Right forelimb (tissue), 1 donor: ENCODE measurements at regions not wholly inside any gene's neighbourhood (a gene's known extent, or its start where the extent isn't known, plus 50 kb on each side); places are given as distances from the start of the nearest gene placed in this dataset.

ENCODE experiments used
- DNase-seq: peaks from one replicate; pipeline ENCODE4 v3.0.0-alpha.2; 2018

DNA sequence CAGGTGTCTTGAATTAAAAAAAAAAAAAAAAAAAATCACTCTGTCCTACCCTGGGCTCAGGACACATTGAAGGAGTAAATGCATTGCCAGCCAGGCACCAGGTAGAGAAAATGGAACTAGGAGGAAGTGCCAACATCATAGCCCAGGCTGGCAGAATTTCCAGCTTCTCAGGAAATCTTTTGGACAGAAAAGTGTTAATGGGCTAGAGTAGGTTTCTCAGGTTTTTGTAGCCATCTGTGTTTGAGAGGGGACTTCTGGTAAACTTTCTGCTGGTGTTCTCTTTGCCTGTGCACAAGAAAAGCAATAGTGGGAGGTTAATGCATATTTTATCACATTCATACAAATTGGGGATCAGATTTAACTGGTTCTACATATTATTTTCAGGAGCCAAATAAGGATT is 678.3 kb upstream of the NRSN1 start:
- DNase-seq, result no peak

DNA sequence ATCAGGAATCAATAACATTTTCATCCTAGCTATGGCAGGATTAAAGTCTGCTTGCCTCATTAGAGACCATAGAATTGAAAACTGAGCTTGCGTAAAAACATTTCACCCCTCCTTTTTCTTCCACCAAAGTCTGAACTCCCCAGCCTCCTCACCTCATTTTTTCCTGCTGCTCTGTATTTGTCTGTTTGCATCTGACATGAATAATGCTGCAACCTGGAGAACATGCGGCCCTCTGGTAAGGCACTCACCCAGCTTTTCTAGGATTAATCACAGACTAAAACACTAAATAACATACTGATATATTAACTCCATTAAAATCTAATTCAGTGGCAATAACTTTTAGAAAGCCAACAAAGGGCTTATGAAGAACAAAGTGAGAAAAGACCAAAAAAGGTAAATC is 677.7 kb upstream of the NRSN1 start:
- DNase-seq, result no peak

DNA sequence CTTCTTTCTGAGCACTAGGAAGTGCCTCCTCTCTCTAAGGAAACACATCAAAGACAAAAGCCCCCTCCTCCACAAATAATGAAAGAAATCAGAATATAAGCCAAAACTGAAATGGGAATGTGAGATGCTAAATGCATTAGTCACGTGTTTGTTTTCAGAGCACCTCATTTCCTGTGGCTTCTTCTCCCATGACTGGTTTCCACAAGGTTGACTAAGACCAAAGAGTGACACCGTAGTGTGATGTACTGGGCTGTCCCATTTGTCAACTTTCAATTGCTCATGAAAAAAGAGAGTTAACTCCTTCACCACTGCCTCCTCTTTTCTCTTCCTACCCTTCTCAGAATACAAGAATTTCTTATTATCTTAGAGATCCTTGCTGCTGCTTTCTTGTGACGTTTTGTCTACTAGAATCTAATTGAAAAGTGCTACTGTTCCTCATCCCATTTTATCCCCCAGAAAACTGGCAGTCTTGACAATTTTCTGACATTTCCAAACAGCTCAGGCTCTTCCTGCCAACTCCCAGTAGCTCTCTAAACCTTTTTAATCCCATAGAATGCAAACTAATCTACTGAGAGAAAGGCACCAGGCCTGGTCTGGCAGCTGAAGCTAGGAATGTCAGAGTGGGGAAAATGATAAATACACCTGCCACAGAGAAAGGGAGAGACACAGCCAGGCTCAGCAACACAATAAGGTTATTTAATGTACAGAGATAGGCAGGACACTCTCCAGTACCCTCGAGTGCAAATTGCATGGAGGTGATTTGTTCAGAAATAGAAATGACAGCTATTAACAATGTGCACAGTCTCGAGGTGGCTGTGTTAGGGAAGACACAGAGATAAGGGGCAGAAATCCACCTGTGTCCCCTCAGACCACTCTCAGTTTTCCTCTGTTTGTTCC is 671.7 kb upstream of the NRSN1 start:
- DNase-seq, result no peak

DNA sequence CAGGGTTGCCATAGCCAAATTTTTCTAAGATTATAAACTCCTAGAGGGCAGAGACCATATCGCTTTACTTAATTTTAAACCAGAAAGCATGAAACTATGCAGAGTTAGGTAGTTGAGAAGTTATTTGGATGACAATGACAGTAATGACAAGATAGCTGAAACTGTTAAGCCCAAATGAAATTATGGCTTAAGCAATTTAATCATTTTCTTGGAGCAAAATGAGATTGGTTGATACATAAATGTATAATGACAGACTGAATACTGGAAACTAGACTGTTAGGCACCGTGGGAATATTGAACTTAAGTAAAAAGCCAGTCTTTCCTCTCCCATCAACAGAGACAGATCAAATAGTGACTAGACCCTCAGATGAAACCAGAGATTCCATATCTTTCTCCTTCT is 670.3 kb upstream of the NRSN1 start:
- no peak for DNase-seq

DNA sequence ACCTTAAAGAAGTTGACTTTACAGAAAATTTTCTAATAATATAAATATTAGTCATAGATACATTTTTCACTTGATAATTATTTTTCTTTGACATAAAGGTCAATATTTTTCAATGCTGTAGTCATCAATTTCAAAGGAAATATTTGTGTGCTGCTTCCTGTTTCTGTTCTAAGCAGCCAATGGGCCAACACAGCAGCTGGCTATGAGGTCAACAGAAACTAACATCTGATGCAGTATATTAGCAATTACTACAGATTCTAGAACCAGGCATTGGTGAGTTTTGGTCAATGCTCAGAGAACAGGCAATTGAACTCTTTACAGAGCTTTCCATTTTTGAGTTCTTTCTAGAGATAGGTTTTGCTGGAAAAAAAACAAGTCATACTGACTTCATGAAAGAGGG is 669.6 kb upstream of the NRSN1 start:
- DNase-seq, result no peak

- DNase-seq, result no peak
These were observed 668.7 kb upstream of the NRSN1 start for GRCh38 chr6:23457321-23457720.

GRCh38 chr6:23465912-23466311 is 660.1 kb upstream of the NRSN1 start:
- no peak for DNase-seq

DNA sequence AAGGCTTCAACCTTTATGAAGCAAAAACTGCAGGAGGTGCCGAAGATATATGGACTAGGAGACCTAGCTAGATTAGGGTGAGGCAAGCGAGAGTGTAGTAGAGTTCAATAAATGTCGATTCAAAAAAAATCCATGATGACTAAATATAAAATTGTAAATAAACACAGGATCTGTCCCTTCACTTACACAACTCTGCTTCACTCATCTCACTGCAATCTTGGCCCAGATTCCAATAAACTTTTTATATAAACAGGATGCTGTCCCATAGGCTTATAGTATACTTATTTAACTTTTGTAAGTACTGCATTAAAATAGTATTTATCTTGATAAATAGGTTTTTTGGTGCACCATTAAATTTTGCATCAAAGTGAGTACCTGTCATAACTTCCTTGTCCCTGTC is 648.4 kb upstream of the NRSN1 start:
- DNase-seq, result no peak

- DNase-seq, result no peak
These were observed 647.7 kb upstream of the NRSN1 start for GRCh38 chr6:23478312-23478711.

DNA sequence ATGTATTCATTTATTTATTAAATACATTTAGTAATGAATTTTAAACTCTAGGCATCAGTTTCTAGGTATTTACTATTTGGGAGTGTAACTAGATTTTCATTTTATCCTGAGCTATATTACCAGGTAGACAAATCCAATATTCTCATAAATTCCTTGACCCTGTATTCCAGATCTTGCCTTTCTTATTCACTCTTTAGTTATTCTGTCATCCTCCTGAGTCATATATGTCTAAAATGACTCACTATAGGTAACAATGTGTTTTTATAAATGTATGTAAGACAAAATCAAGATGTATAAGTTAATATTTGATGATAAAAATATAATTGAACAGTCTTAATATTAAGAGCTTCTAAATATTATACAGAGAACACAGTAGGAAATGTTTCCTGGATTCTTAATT is 642.1 kb upstream of the NRSN1 start:
- DNase-seq, result no peak

DNA sequence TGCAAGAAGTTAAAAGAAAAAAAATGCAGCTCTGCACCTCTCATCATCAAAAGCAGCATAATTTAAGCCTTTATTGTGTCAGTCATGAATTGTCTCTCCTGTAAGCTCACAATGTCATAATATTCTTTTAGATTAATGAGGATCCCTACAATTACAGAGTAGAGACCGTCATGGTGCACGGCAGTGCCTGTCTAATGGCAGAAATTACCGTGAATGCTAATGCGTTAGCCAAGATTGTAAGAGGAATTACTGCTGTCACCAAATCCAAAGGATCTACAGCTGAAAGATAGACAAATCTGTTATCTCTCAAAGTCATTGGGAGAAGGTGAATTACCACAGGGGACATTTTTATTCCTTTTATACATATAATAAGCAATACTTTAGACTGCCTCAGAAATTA is 631.6 kb upstream of the NRSN1 start:
- DNase-seq, result no peak

DNA sequence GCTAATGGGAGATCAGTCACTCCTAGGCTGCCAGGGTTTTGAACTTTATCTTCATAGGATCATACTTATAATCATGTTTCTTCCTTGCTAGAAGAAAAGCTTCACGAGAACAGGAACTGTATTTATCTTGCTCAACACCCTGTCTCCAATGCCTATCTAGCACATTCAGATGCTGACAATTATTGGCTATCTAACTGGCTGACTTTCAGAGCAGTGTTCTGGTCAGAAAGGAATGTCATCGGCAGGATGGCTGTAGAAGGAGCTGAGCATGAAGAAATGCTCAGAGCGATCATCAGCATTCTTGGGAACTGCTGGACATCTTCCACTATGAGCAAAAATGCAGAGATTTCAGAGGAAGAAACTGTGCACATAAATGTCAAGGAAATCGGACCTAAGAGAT is 628.0 kb upstream of the NRSN1 start:
- DNase-seq, result no peak

DNA sequence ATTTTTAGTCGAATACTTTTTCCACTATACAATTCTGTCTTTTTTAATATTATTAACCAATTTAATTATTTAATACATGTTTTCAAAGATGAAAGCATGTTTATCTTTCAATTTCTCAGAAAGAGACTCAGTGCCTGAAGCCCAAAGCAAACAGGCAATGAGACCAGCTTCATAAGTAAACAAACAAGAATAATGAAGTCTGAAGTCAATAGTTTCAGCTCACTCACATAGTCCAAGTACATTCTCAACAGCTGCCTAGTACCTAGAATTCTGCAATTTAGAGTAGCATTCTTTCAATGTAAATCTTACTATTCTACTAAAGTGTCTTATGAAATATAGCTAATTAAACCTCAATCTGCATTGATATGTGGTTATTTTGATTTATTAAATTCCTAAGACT is 626.5 kb upstream of the NRSN1 start:
- DNase-seq, result no peak

- DNase-seq, result no peak
These were observed 622.8 kb upstream of the NRSN1 start for GRCh38 chr6:23503173-23503572.

- no peak for DNase-seq
These were observed 621.0 kb upstream of the NRSN1 start for GRCh38 chr6:23505026-23505425.

DNA sequence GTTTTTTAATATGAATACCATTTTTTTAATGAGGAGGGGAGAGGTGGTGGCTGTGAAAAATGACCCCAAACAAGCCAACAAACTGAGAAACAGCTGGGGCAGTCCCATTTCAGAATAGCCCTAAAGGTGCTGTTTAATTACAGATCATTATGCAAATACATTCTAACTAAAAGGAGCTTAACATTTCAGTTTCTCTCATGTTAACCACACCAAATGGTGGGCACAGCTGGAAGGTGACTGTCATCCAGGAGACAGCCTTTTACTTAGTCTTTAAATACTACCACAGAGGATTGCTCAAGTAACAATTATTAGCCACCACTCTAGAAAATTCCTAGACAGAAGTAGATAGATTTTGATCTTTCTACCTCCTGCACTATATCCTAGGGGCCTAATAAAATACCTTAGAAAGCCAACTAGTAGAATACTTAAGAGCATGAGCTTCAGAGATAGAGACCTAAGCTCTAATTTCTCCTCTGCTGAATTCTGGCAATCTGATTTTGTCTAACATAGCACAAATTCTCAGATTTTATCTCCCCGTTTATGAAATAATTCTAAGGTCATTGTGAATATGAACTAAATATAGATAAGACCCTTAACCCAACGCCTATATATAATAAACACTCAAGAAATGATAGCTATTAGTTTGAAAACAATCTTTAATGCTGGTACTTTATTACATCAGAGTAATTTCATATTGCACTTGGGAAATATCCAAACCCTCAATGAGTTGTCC is 615.1 kb upstream of the NRSN1 start:
- no peak for DNase-seq

- DNase-seq, result no peak
These were observed 614.2 kb upstream of the NRSN1 start for GRCh38 chr6:23511817-23512216.

DNA sequence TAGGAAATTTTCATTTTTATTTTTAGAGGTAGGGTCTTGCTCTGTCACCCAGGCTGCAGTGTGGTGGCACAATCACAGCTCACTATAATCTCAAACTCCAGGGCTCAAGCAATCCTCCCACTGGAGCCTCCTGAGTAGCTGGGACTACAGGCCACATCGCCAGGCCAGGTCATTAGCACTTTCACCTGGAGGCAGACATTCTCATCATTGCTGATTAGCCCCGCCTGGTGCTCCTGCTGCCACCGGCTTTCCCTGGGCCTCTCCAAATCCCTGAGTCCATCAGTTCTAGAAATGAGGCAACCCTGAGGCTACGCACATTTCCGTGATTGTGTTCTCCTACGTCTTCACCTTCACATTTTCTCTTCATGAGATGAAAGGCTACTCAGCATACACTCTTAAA is 607.7 kb upstream of the NRSN1 start:
- no peak for DNase-seq

GRCh38 chr6:23522792-23523547 is 603.0 kb upstream of the NRSN1 start:
- DNase-seq, result no peak

- DNase-seq, result no peak
These were observed 602.2 kb upstream of the NRSN1 start for GRCh38 chr6:23523771-23524170.

DNA sequence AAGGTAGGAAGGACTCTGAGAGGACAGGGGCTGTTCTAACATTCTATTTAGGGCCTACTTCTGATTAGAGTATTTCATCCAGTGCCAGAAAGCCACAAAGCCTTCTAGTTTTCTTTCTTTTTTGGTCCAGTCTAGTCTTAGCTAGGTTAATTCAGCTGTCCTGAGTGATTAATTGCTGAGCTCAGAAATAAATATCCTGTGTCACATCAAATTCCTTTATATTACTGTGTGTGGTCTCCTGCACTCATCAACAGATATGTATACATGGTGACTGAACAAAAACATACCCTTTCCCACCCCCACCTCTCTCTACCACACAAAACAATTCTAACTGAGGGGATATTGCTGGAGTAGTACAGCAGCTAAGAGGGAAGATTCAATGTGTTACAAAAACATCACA is 601.5 kb upstream of the NRSN1 start:
- no peak for DNase-seq

DNA sequence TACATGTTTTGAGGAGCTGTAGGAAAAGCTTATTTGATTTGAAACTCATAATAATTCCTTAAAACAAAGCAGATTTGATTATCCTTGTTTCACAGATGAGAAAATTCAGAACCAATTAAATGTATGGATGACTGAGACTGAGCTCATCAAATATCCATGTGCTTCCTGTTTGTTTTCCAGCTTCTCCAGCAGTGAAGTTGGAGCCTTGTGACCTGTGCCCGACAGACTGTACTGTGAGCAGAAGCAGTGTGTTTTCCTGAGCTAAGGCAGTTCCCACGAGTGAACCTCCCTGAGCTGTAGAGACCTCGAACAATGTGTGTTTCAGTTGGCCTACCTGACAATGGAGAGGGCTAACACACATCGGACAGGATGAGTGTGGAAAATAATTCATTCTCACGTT is 599.5 kb upstream of the NRSN1 start:
- DNase-seq, result no peak

DNA sequence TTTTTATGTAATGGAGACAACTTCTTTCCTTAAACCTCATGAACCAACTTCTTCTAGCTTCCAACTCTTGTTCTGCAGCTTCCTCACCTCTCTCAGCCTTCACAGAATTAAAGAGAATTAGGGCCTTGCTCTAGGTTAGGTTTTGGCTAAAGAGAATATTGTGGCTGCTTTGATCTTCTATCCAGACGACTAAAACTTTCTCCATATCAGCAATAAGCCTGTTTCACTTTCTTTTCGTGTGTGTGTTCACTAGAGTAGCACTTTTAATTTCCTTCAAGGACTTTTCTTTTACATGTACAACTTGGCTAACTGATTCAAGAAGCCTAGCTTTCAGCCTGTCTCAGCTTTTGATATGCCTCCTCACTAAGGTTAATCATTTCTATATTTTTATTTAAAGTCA is 596.1 kb upstream of the NRSN1 start:
- no peak for DNase-seq

DNA sequence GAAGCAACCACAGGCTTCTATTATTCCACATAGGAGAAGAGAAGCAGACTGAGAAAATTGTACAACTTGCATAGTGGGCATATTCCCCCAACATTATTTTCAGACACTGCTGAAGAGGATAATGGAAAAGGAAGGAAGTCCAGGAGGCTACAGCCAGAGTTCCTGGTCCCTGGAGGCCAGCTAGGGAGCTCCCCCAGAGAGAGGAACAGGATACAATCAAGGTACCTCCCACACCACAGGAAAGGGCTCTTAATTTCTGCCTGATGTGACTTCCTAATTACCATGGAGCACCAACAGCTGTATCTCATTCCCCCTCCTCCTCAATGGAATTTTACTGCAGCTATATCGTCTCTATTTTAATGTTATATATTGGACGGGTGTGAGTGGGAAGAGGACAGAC is 594.3 kb upstream of the NRSN1 start:
- DNase-seq, result no peak
